ENCODE measurements at regions not wholly inside any gene's neighbourhood (a gene's known extent, or its start where the extent isn't known, plus 50 kb on each side); places are given as distances from the start of the nearest gene placed in this dataset.

- no peak overlapping the region for H3K27ac ChIP-seq (ENCODE audit: low read depth, low read length, poor library complexity, severe bottlenecking)
- CTCF ChIA-PET, result no interaction called here
These were observed 118.1 kb upstream of the SLC38A2 start for GRCh38 chr12:46490635-46491034.

GRCh38 chr12:46489951-46490388, 117.4 kb upstream of the SLC38A2 start:
- no TSS peak for BruUV-seq (replicated peaks)
- Histone ChIP-seq H3K4me1 (ENCODE audit: insufficient read depth, low read length, poor library complexity, severe bottlenecking) (peaks cover 9% of the 10 kb centered on the region), H3K9me3 (ENCODE audit: low read depth, low read length, poor library complexity, severe bottlenecking) (no peaks in the 10 kb centered on the region), H3K27me3 (replicated peaks; ENCODE audit: insufficient read depth, low read depth, low read length, poor library complexity) (no peaks in the 10 kb centered on the region), H3K27ac (ENCODE audit: low read depth, low read length, poor library complexity, severe bottlenecking) (no peak overlapping the region), H3K36me3 (ENCODE audit: insufficient read depth, low read length, poor library complexity, severe bottlenecking) (no peaks in the 10 kb centered on the region), H3K4me3 (ENCODE audit: low read depth, low read length, poor library complexity, severe bottlenecking) (no peak overlapping the region)
- intact Hi-C loops (cut with micrococcal nuclease; ENCODE audit: unreplicated experiment), result no loop called here
- no peak for TF ChIP-seq EZH2 (IDR thresholded peaks at IDR 0.05; ENCODE audit: borderline replicate concordance, low read depth, low read length, poor library complexity, severe bottlenecking)
- ChIA-PET POLR2A (ENCODE audit: low non-redundant PET) (no interaction called here), CTCF (no interaction called here)
- no peak for DNase-seq (ENCODE audit: low spot score)

More at GRCh38 chr12:46490635-46491034, 118.1 kb upstream of the SLC38A2 start:
- Histone ChIP-seq H3K36me3 (ENCODE audit: insufficient read depth, low read length, poor library complexity, severe bottlenecking) (no peaks in the 10 kb centered on the region), H3K9me3 (ENCODE audit: low read depth, low read length, poor library complexity, severe bottlenecking) (no peaks in the 10 kb centered on the region), H3K27me3 (replicated peaks; ENCODE audit: insufficient read depth, low read depth, low read length, poor library complexity) (no peaks in the 10 kb centered on the region), H3K4me3 (ENCODE audit: low read depth, low read length, poor library complexity, severe bottlenecking) (no peak overlapping the region), H3K4me1 (ENCODE audit: insufficient read depth, low read length, poor library complexity, severe bottlenecking) (peaks cover 9% of the 10 kb centered on the region)
- POLR2A ChIA-PET (ENCODE audit: low non-redundant PET), result no interaction called here
- BruUV-seq (replicated peaks), result no TSS peak
- DNase-seq (ENCODE audit: low spot score), result no peak
- intact Hi-C loops (cut with micrococcal nuclease; ENCODE audit: unreplicated experiment), result no loop called here
- no peak for TF ChIP-seq EZH2 (IDR thresholded peaks at IDR 0.05; ENCODE audit: borderline replicate concordance, low read depth, low read length, poor library complexity, severe bottlenecking)
- TF ChIP-seq, protein P1, sequence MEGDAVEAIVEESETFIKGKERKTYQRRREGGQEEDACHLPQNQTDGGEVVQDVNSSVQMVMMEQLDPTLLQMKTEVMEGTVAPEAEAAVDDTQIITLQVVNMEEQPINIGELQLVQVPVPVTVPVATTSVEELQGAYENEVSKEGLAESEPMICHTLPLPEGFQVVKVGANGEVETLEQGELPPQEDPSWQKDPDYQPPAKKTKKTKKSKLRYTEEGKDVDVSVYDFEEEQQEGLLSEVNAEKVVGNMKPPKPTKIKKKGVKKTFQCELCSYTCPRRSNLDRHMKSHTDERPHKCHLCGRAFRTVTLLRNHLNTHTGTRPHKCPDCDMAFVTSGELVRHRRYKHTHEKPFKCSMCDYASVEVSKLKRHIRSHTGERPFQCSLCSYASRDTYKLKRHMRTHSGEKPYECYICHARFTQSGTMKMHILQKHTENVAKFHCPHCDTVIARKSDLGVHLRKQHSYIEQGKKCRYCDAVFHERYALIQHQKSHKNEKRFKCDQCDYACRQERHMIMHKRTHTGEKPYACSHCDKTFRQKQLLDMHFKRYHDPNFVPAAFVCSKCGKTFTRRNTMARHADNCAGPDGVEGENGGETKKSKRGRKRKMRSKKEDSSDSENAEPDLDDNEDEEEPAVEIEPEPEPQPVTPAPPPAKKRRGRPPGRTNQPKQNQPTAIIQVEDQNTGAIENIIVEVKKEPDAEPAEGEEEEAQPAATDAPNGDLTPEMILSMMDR (conservative IDR thresholded peaks at IDR 0.05; ENCODE audit: low read depth, low read length), result no peak

GRCh38 chr12:46487567-46488131, 115.1 kb upstream of the SLC38A2 start:
- POLR2A ChIA-PET (ENCODE audit: low non-redundant PET), result no interaction called here
- H3K27me3 ChIP-seq (replicated peaks; ENCODE audit: insufficient read depth, low read depth, low read length, poor library complexity), result no peaks in the 10 kb centered on the region
- H3K9me3 ChIP-seq (ENCODE audit: low read depth, low read length, poor library complexity, severe bottlenecking), result no peaks in the 10 kb centered on the region
- no peak for DNase-seq (ENCODE audit: low spot score)
- H3K36me3 ChIP-seq (ENCODE audit: insufficient read depth, low read length, poor library complexity, severe bottlenecking), result no peaks in the 10 kb centered on the region
- CTCF ChIA-PET, result no interaction called here
- H3K4me3 ChIP-seq (ENCODE audit: low read depth, low read length, poor library complexity, severe bottlenecking), result no peak overlapping the region
- no TSS peak for BruUV-seq (replicated peaks)
- intact Hi-C loops (cut with micrococcal nuclease; ENCODE audit: unreplicated experiment), result no loop called here
- TF ChIP-seq, protein P1 (conservative IDR thresholded peaks at IDR 0.05; ENCODE audit: low read depth, low read length), result no peak
- TF ChIP-seq EZH2 (IDR thresholded peaks at IDR 0.05; ENCODE audit: borderline replicate concordance, low read depth, low read length, poor library complexity, severe bottlenecking), result no peak
- peaks cover 17% of the 10 kb centered on the region for H3K4me1 ChIP-seq (ENCODE audit: insufficient read depth, low read length, poor library complexity, severe bottlenecking)
- H3K27ac ChIP-seq (ENCODE audit: low read depth, low read length, poor library complexity, severe bottlenecking), result no peak overlapping the region

DNA sequence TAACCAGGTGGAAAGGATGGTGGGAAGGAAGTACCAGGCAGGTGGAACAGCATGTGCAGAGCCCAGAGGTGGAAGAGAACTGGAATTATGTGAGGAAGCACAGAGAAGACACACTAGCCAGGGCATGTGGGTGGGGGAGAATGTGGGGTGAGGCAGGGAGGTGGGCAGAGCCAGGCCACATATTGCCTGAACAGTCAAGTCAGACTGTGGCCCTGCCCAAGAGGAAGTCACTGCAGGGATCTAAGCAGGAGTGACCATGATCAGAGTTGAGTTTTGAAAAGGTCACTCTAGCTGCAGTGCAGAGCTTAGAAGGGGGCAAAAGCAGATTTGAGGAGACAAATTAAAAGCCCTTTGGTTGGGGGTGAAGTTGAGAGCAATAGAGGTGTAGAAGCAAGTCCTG, 114.0 kb upstream of the SLC38A2 start:
- no peaks in the 10 kb centered on the region for H3K36me3 ChIP-seq (ENCODE audit: insufficient read depth, low read length, poor library complexity, severe bottlenecking)
- H3K4me3 ChIP-seq (ENCODE audit: low read depth, low read length, poor library complexity, severe bottlenecking), result no peak overlapping the region
- no TSS peak for BruUV-seq (replicated peaks)
- intact Hi-C loops (cut with micrococcal nuclease; ENCODE audit: unreplicated experiment), result no loop called here
- POLR2A ChIA-PET (ENCODE audit: low non-redundant PET), result no interaction called here
- no peak overlapping the region for H3K27ac ChIP-seq (ENCODE audit: low read depth, low read length, poor library complexity, severe bottlenecking)
- peaks cover 21% of the 10 kb centered on the region for H3K4me1 ChIP-seq (ENCODE audit: insufficient read depth, low read length, poor library complexity, severe bottlenecking)
- no peaks in the 10 kb centered on the region for H3K27me3 ChIP-seq (replicated peaks; ENCODE audit: insufficient read depth, low read depth, low read length, poor library complexity)
- CTCF ChIA-PET, result no interaction called here
- TF ChIP-seq, protein P1 (conservative IDR thresholded peaks at IDR 0.05; ENCODE audit: low read depth, low read length), result no peak
- no peak for TF ChIP-seq EZH2 (IDR thresholded peaks at IDR 0.05; ENCODE audit: borderline replicate concordance, low read depth, low read length, poor library complexity, severe bottlenecking)
- H3K9me3 ChIP-seq (ENCODE audit: low read depth, low read length, poor library complexity, severe bottlenecking), result no peaks in the 10 kb centered on the region
- DNase-seq (ENCODE audit: low spot score), result no peak
